IPS DF 4.7 (cell line): ENCODE measurements at regions not wholly inside any gene's neighbourhood (a gene's known extent, or its start where the extent isn't known, plus 50 kb on each side); places are given as distances from the start of the nearest gene placed in this dataset.
"Not testable (repeated sequence)": the region's sequence is repeated elsewhere in the genome, so short reads cannot be mapped to it uniquely, and the experiment has no call there.

Experiments used
- DNase-seq: peaks from one replicate; pipeline ENCODE4 v3.0.0-alpha.2; 2013; ENCODE audit warnings: low spot score; ENCODE audit errors: extremely low read depth

DNA sequence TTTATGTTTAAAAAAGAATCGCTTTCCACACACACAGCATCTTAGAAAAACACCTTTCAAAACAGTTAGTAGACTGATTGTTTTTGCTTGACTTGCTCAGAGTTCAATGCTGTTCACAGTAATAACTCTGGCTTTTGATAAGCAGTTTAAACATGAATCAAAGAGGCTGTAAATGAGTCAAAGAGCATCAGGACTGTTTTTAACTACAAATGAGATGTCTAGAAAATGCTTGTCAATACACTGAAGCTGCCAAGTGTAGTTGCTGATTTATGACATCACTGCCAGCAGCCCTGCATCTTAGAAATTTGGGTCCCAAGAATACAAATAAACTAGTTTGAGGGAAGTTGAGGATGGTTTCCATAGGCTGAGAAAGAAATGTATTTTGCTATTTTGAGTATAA lies 2057.1 kb upstream of the PCDH20 start:
- DNase-seq = no peak

DNA sequence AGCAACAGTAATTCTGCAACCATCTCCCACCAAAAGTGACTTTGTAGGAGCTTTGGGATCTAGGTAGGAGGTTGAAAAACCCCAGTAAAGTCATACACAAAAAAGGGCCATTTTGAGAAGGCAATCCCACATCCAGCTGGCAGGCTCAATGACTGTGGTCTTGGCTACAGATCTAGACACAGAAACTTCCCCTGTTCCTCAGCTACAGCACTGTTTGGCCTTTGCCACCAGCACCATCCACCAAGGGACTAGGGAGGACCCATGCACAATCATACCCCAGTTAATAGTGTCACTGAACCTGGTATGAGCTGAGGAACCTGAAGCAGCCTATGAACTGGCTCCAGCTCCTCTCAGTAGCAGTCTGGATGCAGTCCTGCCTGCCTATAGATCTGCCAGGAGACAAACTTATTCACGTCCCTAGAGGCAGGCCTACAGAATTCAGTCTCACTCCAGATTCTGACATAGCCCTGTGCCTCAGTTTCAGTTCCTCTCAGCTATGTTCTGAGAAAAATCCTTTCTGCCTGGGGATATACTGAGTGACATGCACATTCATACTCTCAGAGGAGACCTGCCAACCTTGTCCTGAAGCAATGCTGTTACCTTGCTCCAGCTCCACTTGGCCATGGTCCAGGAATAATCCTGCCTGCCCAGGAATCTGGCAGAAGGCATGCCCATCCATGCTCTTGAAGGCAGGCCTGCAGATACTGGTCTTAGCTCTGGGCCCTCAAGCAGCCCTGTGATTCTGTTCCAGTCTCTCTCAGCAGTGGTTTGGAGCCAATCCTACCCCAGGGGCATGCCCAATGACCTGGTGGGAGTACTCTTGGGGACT lies 2048.3 kb upstream of the PCDH20 start:
- no peak for DNase-seq

DNA sequence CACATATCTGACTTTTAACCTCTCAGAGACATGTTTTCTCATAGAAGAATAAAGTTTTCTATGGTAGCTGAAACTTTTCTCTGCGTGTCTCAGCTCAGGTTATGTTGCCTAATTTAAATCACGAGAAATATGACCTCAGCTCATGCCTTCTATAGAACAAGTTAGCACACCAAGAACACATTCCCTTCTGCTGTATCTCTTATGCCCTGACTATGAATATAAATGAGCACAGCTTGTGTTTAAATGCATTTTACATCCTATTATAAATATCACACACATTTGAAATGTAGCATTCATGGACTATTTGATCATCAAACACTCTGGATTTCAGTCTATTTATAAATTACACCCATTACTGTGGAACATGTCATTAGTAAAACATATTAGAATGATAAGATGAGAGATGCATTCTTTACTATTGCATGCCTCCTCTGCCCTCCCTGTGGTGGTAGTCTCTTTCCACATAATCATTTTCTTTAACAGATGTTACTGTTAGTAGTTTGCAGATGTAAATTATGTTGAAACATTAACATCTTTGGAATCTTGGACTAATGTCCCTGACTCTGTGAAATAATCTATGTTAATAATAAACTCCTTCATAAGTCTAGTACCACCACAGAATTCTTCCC lies 2044.9 kb upstream of the PCDH20 start:
- no peak for DNase-seq

DNA sequence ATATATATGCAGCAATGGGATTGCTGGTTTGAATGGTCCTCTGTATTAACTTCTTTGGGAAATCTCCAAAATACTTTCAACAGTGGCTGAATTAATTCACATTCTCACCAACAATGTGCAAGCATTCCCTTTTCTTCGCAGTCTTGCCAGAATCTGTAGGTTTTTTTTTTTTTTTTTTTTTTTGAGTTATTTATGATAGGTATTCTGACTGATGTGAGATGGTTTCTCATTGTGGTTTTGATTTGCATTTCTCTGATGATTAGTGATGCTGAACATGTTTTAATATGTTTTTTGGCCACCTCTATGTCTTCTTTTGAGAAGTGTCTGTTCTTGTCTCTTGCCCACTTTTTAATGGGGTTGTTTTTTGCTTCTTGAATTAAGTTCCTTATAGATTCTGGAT lies 2041.5 kb upstream of the PCDH20 start:
- no peak for DNase-seq

DNA sequence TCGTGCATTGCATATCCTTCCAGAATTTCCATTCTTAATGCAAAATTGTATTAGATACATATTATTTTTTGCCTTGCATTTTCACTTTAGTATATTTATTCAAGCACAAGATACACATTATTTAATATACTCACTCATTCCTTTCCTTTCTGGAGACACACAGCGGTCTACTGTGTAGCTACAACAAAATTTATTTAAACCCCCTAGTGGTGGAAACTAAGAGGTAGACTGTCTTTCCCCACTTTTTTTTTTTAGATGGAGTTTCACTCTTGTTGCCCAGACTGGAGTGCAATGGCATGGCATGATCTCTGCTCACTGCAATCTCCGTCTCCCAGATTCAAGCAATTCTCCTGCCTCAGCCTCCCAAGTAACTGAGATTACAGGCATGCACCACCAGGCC lies 2040.3 kb upstream of the PCDH20 start:
- no peak for DNase-seq

DNA sequence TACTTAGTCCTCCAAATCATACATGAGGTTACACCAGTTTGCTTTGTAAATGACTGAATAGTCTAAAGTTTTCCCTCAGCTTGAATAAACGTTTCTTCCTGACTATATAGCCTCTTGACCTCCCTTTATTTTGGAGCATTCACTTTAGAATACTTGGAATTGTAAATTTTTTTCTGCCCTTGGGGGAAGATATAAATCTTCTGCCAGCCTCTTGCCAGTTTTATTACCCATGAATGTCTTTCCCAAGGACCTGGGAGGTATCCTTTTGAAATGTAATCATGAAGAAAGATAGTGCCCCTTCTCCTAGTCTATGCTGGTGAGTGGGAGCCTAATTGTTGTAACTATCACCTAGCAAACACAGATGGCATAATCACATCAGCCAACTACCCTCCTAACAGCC lies 2033.9 kb upstream of the PCDH20 start:
- DNase-seq = no peak

DNA sequence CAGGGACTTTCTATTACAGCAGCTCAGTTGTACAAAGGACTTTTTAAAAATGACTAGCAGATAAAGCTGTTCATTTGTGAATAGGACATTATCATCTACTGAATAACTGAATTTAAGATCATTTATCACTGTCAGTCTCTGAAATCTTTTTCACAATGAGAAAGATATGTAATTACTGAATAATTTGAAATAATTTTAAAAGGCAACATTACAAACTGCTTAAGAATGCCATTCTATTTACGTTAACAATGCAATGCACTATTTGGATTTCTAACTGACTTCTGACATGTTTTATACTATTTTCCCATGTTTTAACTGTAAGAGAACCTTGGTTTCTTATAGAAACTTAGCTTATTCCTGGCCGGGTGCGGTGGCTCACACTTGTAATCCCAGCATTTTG lies 2033.0 kb upstream of the PCDH20 start:
- no peak for DNase-seq

DNA sequence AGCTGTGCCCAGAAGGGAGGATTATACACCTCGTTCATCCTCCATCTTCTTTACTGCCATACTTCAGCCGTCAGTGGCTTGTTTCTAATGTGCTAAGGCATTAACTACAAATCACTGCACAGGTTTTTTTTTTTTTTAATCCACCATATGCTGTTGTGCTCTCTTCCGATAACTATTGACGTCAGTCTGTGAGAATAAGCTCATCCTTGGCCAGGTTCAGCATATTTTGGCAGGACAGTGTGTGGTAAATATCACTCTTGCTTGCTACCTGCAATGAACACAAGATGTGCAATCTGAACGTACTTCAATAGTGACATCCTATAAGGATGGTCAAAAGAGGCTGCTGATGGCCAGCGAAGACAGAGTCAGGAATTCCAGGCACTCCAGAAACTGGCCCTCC lies 2030.7 kb upstream of the PCDH20 start:
- DNase-seq = no peak

DNA sequence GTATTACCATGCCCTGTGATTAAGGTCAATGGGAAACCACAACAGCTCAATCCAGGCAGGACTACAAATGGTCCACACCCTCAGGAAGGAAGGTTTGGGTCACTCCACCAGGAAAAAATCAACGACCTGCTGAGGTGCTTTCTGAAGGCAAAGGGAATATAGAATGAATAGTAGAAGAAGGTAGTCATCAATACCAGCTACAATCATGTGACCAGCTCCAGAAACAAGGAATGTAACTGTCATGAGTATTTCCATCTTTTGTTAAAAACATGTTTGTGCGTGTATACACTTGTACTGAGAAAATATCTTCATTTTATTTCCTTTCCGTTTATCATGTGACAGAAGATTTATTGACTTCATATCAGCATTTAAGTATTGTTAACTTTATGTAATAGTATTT lies 2028.6 kb upstream of the PCDH20 start:
- not testable (repeated sequence) for DNase-seq

DNA sequence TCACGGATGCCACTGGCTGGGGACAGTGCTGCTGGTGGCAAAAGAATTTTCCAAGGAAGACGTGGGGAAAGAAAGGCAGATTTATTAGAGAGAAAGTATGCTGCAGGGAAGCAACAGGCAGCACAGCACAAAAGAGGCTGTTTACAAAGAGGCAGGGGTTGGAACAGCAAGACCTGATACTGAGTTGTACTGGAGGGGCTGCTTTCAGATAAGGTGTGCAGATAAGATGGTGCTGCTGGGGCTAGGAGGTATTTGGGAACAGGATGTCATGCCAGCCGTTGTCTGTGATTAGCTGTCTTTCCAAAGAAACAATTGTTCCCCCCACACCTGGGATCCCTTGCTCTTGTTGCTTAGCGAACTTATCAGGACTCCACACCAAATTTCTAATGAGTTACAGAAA lies 2023.3 kb upstream of the PCDH20 start:
- DNase-seq = no peak

DNA sequence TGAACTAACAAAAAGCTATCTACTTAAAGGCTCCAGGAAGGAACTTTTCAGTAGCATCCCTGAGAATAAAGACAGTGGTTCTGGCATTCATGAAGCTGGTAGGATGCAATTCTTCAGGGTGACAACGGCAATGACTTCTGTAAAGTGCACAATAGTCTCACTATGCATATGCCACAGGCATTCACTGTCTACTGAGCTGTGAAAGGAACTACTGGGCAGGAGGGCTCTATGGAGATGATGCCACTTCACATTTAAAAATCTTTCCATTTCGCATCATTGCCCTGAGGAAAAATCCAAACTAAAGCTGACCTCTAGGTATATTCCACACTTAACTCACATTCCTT lies 2020.6 kb upstream of the PCDH20 start:
- no peak for DNase-seq

DNA sequence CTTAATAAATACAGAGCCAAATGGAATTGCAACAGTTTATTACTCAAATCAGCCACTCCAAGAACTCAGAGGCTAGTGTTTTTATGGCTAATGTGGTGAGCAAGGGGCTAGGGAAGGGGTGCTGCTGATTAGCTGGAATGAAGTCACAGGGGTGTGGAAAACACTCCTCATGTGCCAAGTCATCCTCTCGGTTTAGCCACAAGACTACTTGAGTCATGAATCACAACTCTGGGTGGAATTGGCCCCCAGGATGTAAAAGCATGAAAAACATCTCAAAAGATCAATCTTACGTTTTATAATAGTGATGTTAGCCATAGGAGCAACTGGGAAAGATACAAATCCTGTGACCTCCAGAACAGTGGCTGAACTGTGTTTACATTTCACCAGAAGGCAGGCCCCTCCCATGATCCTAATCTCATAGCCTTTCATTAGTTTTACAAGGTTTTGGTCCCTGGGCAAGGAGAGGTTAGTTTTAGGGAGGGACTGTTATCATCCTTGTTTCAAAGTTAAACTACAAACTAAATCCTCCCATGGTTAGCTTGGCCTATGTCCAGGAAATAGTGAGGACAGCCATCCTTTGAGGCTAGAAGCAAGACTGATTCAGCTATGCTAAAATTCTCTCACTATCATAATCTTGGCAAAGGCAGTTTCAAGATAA lies 2020.1 kb upstream of the PCDH20 start:
- no peak for DNase-seq

DNA sequence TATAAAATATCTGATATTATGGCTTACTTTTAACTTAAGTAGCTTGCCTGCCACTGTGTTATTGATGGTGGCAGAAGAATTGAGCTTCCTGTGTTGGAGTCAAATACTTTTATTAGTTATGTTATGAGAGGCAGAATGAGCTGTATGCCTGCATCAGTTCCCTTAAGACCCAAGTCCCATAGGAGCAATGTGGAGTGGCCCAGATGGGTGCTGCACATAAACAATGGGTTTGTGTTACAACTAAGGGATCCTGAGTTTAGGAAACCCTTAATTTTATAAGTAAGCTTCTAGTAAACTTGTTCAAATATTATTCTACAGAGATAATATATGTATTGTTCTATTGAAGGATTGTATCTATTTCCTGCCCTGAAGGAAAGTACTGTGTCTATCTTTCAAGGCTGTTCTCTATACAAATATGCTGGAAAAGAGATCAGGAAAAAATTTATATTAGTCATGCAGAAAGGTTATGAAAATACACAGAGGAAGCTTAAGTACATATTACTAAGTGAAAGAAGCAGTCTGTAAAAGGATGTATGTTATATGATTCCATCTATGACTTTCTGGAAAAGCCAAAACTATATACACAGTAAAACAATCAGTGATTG lies 2018.0 kb upstream of the PCDH20 start:
- no peak for DNase-seq

DNA sequence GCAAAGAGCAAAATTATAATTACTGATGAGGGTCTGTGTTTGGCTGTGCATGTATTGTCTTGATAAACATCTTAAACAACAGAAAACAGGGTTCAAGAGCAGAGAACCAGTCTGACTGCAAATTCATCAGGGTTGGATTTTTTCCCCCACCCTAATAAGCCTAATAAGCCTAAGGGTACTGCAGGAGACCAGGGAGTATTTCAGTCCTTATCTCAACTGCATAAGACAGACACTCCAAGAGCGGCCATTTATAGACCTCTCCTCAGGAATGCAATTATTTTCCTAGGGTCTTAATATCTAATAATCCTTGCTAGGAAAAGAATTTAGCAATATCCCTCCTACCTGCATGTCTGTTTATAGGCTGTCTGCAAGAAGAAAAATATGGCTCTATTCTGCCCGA lies 2011.5 kb upstream of the PCDH20 start:
- DNase-seq = no peak

DNA sequence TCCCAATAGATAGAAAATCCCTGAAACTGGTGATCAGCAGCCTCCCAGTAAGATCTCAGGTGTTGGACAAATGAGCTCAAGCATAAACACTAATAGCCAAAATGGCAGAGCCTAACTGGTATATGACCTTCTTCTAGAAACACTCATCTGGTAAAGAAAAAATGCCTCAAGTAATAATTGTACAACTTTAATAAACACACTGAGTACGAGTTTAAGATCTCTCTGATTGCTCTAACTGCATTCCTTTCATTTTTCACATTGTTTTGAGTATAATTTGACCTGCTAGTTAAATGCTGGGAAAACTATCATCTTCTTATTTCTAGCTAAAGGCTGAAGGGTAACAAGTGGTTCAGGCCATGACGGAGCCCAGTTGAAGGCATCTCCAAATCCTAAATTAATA lies 2009.5 kb upstream of the PCDH20 start:
- DNase-seq = no peak

DNA sequence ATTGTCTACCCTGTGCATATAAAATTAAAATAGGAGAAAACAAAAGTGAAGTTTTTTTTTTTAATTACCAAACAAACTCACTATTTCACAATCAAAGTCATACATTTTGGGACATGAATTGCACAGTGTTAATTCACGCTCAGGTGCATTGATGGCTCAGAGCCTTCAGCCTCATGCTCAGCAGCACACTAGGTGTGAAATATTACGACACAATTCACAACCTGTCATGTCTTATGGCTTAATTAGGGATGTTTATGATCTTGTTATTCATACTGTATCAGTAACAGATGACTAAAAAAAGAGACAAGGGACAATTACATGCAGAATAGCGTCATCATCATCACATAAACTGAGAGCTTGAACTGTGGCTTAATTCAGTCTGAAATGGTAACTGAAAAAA lies 2005.5 kb upstream of the PCDH20 start:
- DNase-seq = no peak

DNA sequence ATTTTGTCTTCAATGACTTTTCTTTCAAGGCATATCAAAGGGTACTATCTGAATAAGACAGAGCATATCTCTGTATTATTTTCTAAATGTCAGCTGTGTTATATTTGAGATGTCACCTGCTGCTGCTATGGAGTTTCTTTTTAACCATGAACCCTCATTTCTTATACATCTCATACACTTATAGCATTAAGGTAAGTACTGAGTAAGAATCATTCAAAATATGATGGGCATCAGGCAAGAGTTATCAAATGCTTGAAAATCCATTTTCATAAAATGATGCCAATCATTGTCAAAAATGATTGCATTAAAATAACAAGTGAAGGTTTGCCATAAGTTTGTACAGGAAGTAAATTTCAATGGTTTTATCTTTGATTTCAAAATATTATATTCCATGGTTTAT lies 2005.0 kb upstream of the PCDH20 start:
- no peak for DNase-seq

DNA sequence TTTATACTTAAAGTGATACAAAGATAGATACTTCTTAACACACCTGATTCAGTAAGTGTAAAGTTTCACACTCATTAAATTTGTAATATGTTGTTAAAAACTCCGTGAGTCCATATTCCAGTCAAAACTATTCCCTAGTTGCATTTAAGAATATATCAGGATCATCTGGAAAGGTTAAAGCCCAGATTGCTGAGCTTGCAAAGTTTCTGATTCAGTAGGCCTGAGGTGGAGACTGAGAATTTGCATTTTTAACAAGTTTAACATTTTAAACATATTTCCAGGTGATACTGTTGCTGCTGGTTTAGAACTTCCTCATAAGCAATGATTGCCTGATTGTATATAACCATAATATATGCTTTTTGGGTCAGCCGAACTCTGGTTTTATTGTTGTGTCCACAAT lies 1998.6 kb upstream of the PCDH20 start:
- no peak for DNase-seq

DNA sequence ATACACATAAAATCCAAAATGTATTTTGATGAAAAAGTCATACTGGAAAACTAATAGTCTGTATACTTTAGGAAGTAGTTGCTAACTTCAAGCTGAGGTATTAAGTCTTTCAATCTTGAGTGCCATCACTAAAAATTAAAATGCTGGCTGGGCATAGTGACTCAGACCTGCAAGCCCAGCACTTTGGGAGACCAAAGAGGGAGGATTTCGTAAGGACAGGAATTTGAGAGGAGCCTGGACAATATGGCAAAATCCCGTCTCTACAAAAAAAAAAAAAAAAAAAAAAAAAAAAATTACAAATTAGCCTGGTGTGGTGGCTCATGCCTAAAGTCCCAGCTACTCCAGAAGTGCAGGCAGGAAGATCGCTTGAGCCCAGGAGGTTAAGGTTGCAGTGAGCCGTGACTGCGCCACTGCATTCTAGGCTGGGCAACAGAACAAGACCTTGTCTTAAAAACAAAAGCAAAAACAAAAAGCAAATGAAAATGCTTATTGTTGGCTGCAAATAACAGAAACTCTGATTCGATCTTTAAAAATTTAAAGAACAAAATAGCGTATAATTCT lies 1994.2 kb upstream of the PCDH20 start:
- DNase-seq = no peak

DNA sequence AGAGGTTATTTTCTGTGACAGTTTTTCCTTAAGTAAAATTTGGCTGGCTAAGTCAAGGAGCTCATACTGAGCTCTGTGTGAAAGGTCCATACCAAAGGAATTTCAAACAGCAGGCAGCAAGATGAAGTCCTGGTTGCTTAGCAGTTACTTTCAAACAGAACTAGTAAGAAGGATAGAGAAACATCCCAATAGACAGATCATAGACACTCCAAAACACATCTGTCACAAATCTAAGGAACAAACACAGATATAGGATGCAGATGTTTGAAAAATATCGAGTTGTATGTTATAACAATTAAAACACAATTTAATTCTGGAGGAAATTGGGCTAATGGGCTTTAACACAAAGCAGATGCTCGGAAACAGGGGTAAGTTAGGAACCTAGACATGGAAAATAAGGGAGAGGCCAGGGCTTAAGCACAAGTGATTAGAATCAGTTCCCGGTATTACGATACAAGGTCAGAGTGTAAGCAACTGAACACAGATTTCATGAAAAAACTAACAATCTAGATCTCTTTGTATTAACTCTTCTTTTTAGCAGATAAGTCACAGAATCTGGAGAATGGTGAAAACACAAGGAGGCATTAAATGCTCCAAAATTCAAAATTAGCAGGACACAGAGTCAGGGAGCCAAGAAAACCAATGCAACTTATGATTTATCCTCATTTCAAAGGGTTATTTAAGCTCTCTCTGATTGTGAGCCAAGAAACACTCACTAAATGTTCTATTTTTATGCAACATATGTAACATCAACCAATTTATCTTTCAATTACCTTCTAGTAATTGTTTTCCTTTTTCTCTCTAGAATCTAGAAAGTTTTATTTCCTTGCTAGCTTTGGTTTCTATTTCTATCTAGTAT lies 1992.9 kb upstream of the PCDH20 start:
- no peak for DNase-seq

DNA sequence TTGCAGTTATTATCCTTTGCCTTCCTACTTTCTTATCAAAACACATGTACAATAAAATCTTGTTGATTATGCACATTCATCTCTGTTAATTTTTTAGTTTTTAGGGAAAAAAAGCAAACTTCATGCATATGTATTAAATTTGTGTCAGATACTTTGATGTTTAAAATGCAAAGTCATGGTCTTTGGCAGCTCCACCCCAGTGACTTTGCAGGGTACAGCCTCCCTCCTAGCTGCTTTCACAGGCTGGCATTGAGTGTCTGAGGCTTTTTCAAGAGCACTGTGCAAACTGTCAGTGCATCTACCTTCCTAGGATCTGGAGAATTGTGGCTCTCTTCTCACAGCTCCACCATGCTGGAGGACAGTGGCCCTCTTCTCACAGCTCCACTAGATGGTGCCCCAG lies 1988.1 kb upstream of the PCDH20 start:
- no peak for DNase-seq
